Right cardiac atrium (tissue), 5 donors: ENCODE measurements at regions not wholly inside any gene's neighbourhood (a gene's known extent, or its start where the extent isn't known, plus 50 kb on each side); places are given as distances from the start of the nearest gene placed in this dataset.

Experiments used
- ATAC-seq, 2 donors: fragments of 200-7000 bp; cut with Tn5 transposase; one replicate each; pipeline versions ENCODE4 v1.8.0 to v1.9.1; 2020; ENCODE audit warnings: moderate library complexity in 2 of 2, mild to moderate bottlenecking in 1 of 2
- DNase-seq, 3 donors: peaks; one replicate each; pipeline ENCODE4 v3.0.0-alpha.2; 2020
- H3K27ac ChIP-seq: one replicate; pipeline ENCODE4 v1.5.1; 2013; ENCODE audit warnings: mild to moderate bottlenecking, low read length, control low read depth, moderate library complexity
- H3K27me3 ChIP-seq: one replicate; pipeline ENCODE4 v1.6.1; 2013; ENCODE audit not compliant: control insufficient read depth, insufficient read depth
- H3K4me1 ChIP-seq: one replicate; pipeline ENCODE4 v1.6.1; 2013; ENCODE audit warnings: low read length; ENCODE audit not compliant: control insufficient read depth, insufficient read depth
- H3K4me3 ChIP-seq: one replicate; pipeline ENCODE4 v1.5.1; 2013; ENCODE audit warnings: low read length, control low read depth
- H3K9me3 ChIP-seq: one replicate; pipeline ENCODE4 v1.6.1; 2013; ENCODE audit warnings: low read length; ENCODE audit not compliant: control insufficient read depth
- WGBS: extraction: QIAGEN DNeasy Blood & Tissue Kit; methylation state at CpG from one replicate; pipeline ENCODE4 v1.1.7; 2013; 5-methylcytosine and 5-hydroxymethylcytosine counted together
- intact Hi-C, 4 donors: fragments of 100-400 bp; cut with DNase I; formaldehyde crosslinking; loops; one replicate each; pipeline versions ENCODE4 v1.11.0 to v1.14.0; 2022 to 2023
- donor health status: healthy with polysubstance abuse.
- donor health status: DM: no; HTN: yes; CAD: no.
- donor health status: DM: no; HTN: no; CAD: no.
- donor health status: DM: no; HTN: yes; CAD: no; lungs with severe emphysema.
- donor health status: DM: yes; HTN: yes; CAD: no.

GRCh38 chr22:47626428-47627390 lies 864.3 kb downstream of the TBC1D22A start:
- intact Hi-C loops = no loop called here
- Histone ChIP-seq H3K27me3 (no peaks in the 10 kb centered on the region), H3K27ac (no peak overlapping the region), H3K4me1 (no peaks in the 10 kb centered on the region), H3K4me3 (no peak overlapping the region), H3K9me3 (no peaks in the 10 kb centered on the region)
- WGBS = 75% methylated on average over 15 of the region's 15 CpGs
- ATAC-seq (no peak), DNase-seq (no peak)

- no peaks in the 10 kb centered on the region for H3K27me3 ChIP-seq
- no peak overlapping the region for H3K4me3 ChIP-seq
- ATAC-seq (no peak), DNase-seq (peak in 1 of 3 donors; percentile 37)
- 80% methylated on average over 30 of the region's 30 CpGs for WGBS
- H3K4me1 ChIP-seq = no peaks in the 10 kb centered on the region
- H3K9me3 ChIP-seq = no peaks in the 10 kb centered on the region
- H3K27ac ChIP-seq = no peak overlapping the region
- intact Hi-C loops = no loop called here
Measured at GRCh38 chr22:47625531-47626427, 863.3 kb downstream of the TBC1D22A start.

GRCh38 chr22:47625013-47625385 lies 862.5 kb downstream of the TBC1D22A start:
- no peaks in the 10 kb centered on the region for H3K4me1 ChIP-seq
- H3K27me3 ChIP-seq = no peaks in the 10 kb centered on the region
- 75% methylated on average over 13 of the region's 13 CpGs for WGBS
- ATAC-seq (no peak), DNase-seq (no peak)
- intact Hi-C loops = no loop called here
- no peak overlapping the region for H3K4me3 ChIP-seq
- no peaks in the 10 kb centered on the region for H3K9me3 ChIP-seq
- H3K27ac ChIP-seq = no peak overlapping the region

GRCh38 chr22:47624252-47625012 lies 862.0 kb downstream of the TBC1D22A start:
- 82% methylated on average over 22 of the region's 22 CpGs for WGBS
- ATAC-seq (no peak), DNase-seq (peak in 1 of 3 donors; percentile 37)
- intact Hi-C loops = no loop called here
- no peak overlapping the region for H3K4me3 ChIP-seq
- H3K27me3 ChIP-seq = no peaks in the 10 kb centered on the region
- H3K9me3 ChIP-seq = no peaks in the 10 kb centered on the region
- H3K4me1 ChIP-seq = no peaks in the 10 kb centered on the region
- H3K27ac ChIP-seq = no peak overlapping the region

GRCh38 chr22:47623763-47624148 lies 861.3 kb downstream of the TBC1D22A start:
- DNase-seq (no peak), ATAC-seq (no peak)
- Histone ChIP-seq H3K9me3 (no peaks in the 10 kb centered on the region), H3K27me3 (no peaks in the 10 kb centered on the region), H3K27ac (no peak overlapping the region), H3K4me1 (no peaks in the 10 kb centered on the region), H3K4me3 (no peak overlapping the region)
- intact Hi-C loops = no loop called here
- 77% methylated on average over 15 of the region's 15 CpGs for WGBS

- Histone ChIP-seq H3K4me1 (no peaks in the 10 kb centered on the region), H3K27me3 (no peaks in the 10 kb centered on the region), H3K9me3 (no peaks in the 10 kb centered on the region), H3K4me3 (no peak overlapping the region), H3K27ac (no peak overlapping the region)
- intact Hi-C loops = no loop called here
- DNase-seq = no peak
- no peak for ATAC-seq
- WGBS = 83% methylated on average over 18 of the region's 18 CpGs
Measured at GRCh38 chr22:47623066-47623762, 860.8 kb downstream of the TBC1D22A start.

- intact Hi-C loops = no loop called here
- H3K4me3 ChIP-seq = no peak overlapping the region
- H3K27me3 ChIP-seq = no peaks in the 10 kb centered on the region
- 81% methylated on average over 14 of the region's 14 CpGs for WGBS
- no peaks in the 10 kb centered on the region for H3K9me3 ChIP-seq
- ATAC-seq (no peak), DNase-seq (no peak)
- H3K4me1 ChIP-seq = no peaks in the 10 kb centered on the region
- no peak overlapping the region for H3K27ac ChIP-seq
Measured at GRCh38 chr22:47622541-47622940, 860.1 kb downstream of the TBC1D22A start.

GRCh38 chr22:47621253-47621652 lies 858.8 kb downstream of the TBC1D22A start:
- no peaks in the 10 kb centered on the region for H3K9me3 ChIP-seq
- no peaks in the 10 kb centered on the region for H3K4me1 ChIP-seq
- H3K4me3 ChIP-seq = no peak overlapping the region
- no peak overlapping the region for H3K27ac ChIP-seq
- intact Hi-C loops = no loop called here
- H3K27me3 ChIP-seq = no peaks in the 10 kb centered on the region
- ATAC-seq (no peak), DNase-seq (no peak)
- 68% methylated on average over 9 of the region's 9 CpGs for WGBS

- no peaks in the 10 kb centered on the region for H3K9me3 ChIP-seq
- no peak overlapping the region for H3K27ac ChIP-seq
- no peak for DNase-seq
- no peaks in the 10 kb centered on the region for H3K4me1 ChIP-seq
- intact Hi-C loops = no loop called here
- H3K27me3 ChIP-seq = no peaks in the 10 kb centered on the region
- H3K4me3 ChIP-seq = no peak overlapping the region
- no peak for ATAC-seq
- WGBS = 89% methylated on average over 11 of the region's 11 CpGs
Measured at GRCh38 chr22:47620391-47620790, 857.9 kb downstream of the TBC1D22A start.

- intact Hi-C loops = no loop called here
- ATAC-seq = no peak
- 78% methylated on average over 11 of the region's 11 CpGs for WGBS
- no peaks in the 10 kb centered on the region for H3K4me1 ChIP-seq
- no peak overlapping the region for H3K27ac ChIP-seq
- no peak for DNase-seq
- no peak overlapping the region for H3K4me3 ChIP-seq
- no peaks in the 10 kb centered on the region for H3K27me3 ChIP-seq
- H3K9me3 ChIP-seq = no peaks in the 10 kb centered on the region
Measured at GRCh38 chr22:47619631-47620030, 857.2 kb downstream of the TBC1D22A start.
